GM23338 (cell line): ENCODE measurements at regions not wholly inside any gene's neighbourhood (a gene's known extent, or its start where the extent isn't known, plus 50 kb on each side); places are given as distances from the start of the nearest gene placed in this dataset.

Source experiments
- ATAC-seq: fragments of 200-7000 bp; cut with Tn5 transposase; 3 replicates; pipeline ENCODE4 v1.9.1; 2020
- DNase-seq: peaks from one replicate; pipeline ENCODE4 v3.0.0-alpha.2; 2015; ENCODE audit warnings: low spot score
- H2AFZ ChIP-seq: fragments of 200-600 bp; sonication (generic); 2 replicates; pipeline ENCODE4 v1.8.0; 2016; ENCODE audit warnings: antibody characterized with exemption, mild to moderate bottlenecking, moderate library complexity
- H3F3A ChIP-seq: fragments of 200-600 bp; sonication (generic); replicated peaks from 2 replicates; pipeline ENCODE4 v1.8.0; 2017; ENCODE audit warnings: antibody characterized with exemption, mixed run types, low read depth
- H3K27ac ChIP-seq: fragments of 200-600 bp; sonication (generic); 2 replicates; pipeline ENCODE4 v1.6.1; 2016; ENCODE audit warnings: low read depth
- H3K27me3 ChIP-seq: fragments of 200-600 bp; sonication (generic); 2 replicates; pipeline ENCODE4 v1.8.0; 2016; ENCODE audit warnings: mild to moderate bottlenecking, mixed run types, moderate library complexity; ENCODE audit not compliant: insufficient read depth
- H3K36me3 ChIP-seq: fragments of 200-600 bp; sonication (generic); 2 replicates; pipeline ENCODE4 v1.8.0; 2016; ENCODE audit warnings: mild to moderate bottlenecking; ENCODE audit not compliant: insufficient read depth
- H3K4me1 ChIP-seq: fragments of 200-600 bp; sonication (generic); 2 replicates; pipeline ENCODE4 v1.8.0; 2016; ENCODE audit warnings: mild to moderate bottlenecking, moderate library complexity; ENCODE audit not compliant: insufficient read depth
- H3K4me2 ChIP-seq: fragments of 200-600 bp; sonication (generic); 2 replicates; pipeline ENCODE4 v1.7.1; 2017; ENCODE audit warnings: mixed run types
- H3K4me3 ChIP-seq: fragments of 200-600 bp; sonication (generic); 2 replicates; pipeline ENCODE4 v1.6.1; 2016; ENCODE audit warnings: mixed run types
- H3K79me2 ChIP-seq: fragments of 200-600 bp; sonication (generic); replicated peaks from 2 replicates; pipeline ENCODE4 v1.8.0; 2017; ENCODE audit warnings: mild to moderate bottlenecking; ENCODE audit not compliant: insufficient read depth
- H3K9me2 ChIP-seq: fragments of 200-600 bp; sonication (generic); 2 replicates; pipeline ENCODE4 v1.8.0; 2017; ENCODE audit not compliant: insufficient read depth
- H4K20me1 ChIP-seq: fragments of 200-600 bp; sonication (generic); replicated peaks from 2 replicates; pipeline ENCODE4 v1.8.0; 2017; ENCODE audit warnings: mild to moderate bottlenecking; ENCODE audit not compliant: insufficient read depth
- H3K27ac Mint-ChIP-seq: 2 replicates; pipeline ENCODE4 v1.8.0; 2020; ENCODE audit warnings: inconsistent platforms, mild to moderate bottlenecking, moderate library complexity, mixed read lengths
- H3K27me3 Mint-ChIP-seq: 3 replicates; pipeline ENCODE4 v1.8.0; 2022; ENCODE audit warnings: low read depth, mild to moderate bottlenecking, moderate library complexity, mixed read lengths, inconsistent platforms; ENCODE audit not compliant: insufficient read depth, poor library complexity
- H3K36me3 Mint-ChIP-seq: 3 replicates; pipeline ENCODE4 v1.8.0; 2021; ENCODE audit warnings: low read depth, mild to moderate bottlenecking, inconsistent platforms, moderate library complexity, mixed read lengths
- H3K4me1 Mint-ChIP-seq: 3 replicates; pipeline ENCODE4 v1.8.0; 2020; ENCODE audit warnings: mild to moderate bottlenecking, inconsistent platforms, mixed read lengths
- H3K4me3 Mint-ChIP-seq: 3 replicates; pipeline ENCODE4 v1.8.0; 2021; ENCODE audit warnings: moderate library complexity, mild to moderate bottlenecking, inconsistent platforms, mixed read lengths
- H3K9me3 Mint-ChIP-seq: 3 replicates; pipeline ENCODE4 v1.8.0; 2020; ENCODE audit warnings: moderate library complexity, mild to moderate bottlenecking, inconsistent platforms, mixed read lengths
- EZH2 ChIP-seq: fragments of 200-600 bp; sonication (generic); IDR thresholded peaks from one replicate; pipeline ENCODE4 v1.8.0; 2017; ENCODE audit warnings: antibody characterized with exemption, mild to moderate bottlenecking, low read depth; ENCODE audit not compliant: unreplicated experiment
- JUNB ChIP-seq: IDR thresholded peaks from one replicate; pipeline ENCODE4 v1.6.1; 2016; ENCODE audit warnings: antibody characterized with exemption; ENCODE audit not compliant: unreplicated experiment
- TF ChIP-seq, protein P1 (sequence below), 2 experiments: fragments of 200-600 bp in 1 of 2; sonication (generic) in 1 of 2; conservative IDR thresholded peaks; 2 replicates each; pipeline versions ENCODE4 v1.5.1 to v1.6.1; 2016 to 2017; ENCODE audit warnings: antibody characterized with exemption in 2 of 2, low read depth in 2 of 2, mild to moderate bottlenecking in 2 of 2, moderate library complexity in 1 of 2
- TF ChIP-seq, protein P2 (sequence below): IDR thresholded peaks from 2 replicates; pipeline ENCODE4 v1.6.1; 2016; ENCODE audit warnings: antibody characterized with exemption
- TF ChIP-seq, protein P3 (sequence below): fragments of 250-450 bp; sonication (Bioruptor Pico); IDR thresholded peaks from 2 replicates; pipeline ENCODE4 v1.5.0; 2020; ENCODE audit warnings: mild to moderate bottlenecking, moderate library complexity

DNA sequence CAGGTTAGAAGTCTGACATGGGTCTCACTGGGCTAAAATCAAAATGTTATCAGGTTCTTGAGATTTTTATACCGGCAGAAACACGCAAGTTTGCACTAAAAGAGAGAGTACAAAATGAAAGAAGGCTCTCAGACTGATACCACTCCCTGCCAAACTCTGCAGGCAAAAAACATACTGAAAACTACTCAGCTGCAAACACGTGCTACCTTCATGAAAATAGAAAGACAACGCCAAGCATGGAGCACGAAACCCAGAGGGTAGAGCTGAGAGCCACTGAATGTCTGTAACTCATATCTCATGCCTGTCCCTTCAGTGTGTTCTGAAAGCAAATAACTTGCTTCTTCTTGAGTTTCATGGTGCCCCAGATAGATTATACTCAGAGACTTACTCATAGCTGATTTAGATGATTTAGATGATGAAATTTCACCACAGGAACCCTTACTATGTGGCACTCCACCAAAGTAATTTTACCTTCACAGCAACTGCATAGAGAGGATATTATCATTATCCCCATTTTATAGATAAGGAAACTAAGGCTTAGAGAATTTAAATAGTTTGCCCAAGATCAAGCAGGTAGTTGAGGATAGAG, 313.0 kb upstream of the SLC39A10 start (continued):
- TF ChIP-seq, protein P1, sequence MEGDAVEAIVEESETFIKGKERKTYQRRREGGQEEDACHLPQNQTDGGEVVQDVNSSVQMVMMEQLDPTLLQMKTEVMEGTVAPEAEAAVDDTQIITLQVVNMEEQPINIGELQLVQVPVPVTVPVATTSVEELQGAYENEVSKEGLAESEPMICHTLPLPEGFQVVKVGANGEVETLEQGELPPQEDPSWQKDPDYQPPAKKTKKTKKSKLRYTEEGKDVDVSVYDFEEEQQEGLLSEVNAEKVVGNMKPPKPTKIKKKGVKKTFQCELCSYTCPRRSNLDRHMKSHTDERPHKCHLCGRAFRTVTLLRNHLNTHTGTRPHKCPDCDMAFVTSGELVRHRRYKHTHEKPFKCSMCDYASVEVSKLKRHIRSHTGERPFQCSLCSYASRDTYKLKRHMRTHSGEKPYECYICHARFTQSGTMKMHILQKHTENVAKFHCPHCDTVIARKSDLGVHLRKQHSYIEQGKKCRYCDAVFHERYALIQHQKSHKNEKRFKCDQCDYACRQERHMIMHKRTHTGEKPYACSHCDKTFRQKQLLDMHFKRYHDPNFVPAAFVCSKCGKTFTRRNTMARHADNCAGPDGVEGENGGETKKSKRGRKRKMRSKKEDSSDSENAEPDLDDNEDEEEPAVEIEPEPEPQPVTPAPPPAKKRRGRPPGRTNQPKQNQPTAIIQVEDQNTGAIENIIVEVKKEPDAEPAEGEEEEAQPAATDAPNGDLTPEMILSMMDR (conservative IDR thresholded peaks at IDR 0.05; ENCODE audit: low read depth in 2 of 2), result no peak
- TF ChIP-seq JUNB, result no peak

DNA sequence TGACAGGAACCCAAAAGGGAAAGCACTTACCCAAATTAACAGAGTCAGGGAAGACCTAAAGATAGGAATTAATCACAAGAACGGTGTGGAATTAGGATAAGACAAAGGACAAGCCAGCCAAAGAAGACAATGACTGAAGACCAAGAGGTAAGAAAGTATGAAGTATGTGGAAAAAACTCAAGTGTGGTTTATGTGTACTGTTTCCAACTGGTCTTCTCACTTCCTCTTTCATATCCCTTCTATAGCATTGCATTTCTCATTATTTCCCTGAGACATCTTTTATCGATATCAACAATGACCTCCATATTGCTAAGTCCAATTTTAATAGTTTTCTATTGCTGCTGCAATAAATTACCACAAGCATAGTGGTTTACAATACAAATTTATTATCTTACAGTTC, 313.5 kb upstream of the SLC39A10 start:
- no peaks in the 10 kb centered on the region for H3K9me3 Mint-ChIP-seq

More for the DNA sequence above, 313.5 kb upstream of the SLC39A10 start:
- H3K27ac ChIP-seq, result no peak overlapping the region
- Mint-ChIP-seq H3K36me3 (no peaks in the 10 kb centered on the region), H3K4me1 (0 out of 3 replicates have a peak, but pooled peaks cover 2% of the 10 kb centered on the region), H3K4me3 (no peak overlapping the region), H3K27me3 (peaks cover 1% of the 10 kb centered on the region), H3K27ac (no peak overlapping the region)
- H3K36me3 ChIP-seq, result no peaks in the 10 kb centered on the region
- no peaks in the 10 kb centered on the region for H3K27me3 ChIP-seq
- no peak overlapping the region for H2AFZ ChIP-seq
- H3K4me3 ChIP-seq, result no peak overlapping the region
- H3K79me2 ChIP-seq, result no peaks in the 10 kb centered on the region
- H3F3A ChIP-seq, result no peaks in the 10 kb centered on the region
- no peak overlapping the region for H3K4me2 ChIP-seq
- ATAC-seq, result no peak
- TF ChIP-seq, protein P2, sequence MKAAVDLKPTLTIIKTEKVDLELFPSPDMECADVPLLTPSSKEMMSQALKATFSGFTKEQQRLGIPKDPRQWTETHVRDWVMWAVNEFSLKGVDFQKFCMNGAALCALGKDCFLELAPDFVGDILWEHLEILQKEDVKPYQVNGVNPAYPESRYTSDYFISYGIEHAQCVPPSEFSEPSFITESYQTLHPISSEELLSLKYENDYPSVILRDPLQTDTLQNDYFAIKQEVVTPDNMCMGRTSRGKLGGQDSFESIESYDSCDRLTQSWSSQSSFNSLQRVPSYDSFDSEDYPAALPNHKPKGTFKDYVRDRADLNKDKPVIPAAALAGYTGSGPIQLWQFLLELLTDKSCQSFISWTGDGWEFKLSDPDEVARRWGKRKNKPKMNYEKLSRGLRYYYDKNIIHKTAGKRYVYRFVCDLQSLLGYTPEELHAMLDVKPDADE, result no peak
- TF ChIP-seq, protein P3, sequence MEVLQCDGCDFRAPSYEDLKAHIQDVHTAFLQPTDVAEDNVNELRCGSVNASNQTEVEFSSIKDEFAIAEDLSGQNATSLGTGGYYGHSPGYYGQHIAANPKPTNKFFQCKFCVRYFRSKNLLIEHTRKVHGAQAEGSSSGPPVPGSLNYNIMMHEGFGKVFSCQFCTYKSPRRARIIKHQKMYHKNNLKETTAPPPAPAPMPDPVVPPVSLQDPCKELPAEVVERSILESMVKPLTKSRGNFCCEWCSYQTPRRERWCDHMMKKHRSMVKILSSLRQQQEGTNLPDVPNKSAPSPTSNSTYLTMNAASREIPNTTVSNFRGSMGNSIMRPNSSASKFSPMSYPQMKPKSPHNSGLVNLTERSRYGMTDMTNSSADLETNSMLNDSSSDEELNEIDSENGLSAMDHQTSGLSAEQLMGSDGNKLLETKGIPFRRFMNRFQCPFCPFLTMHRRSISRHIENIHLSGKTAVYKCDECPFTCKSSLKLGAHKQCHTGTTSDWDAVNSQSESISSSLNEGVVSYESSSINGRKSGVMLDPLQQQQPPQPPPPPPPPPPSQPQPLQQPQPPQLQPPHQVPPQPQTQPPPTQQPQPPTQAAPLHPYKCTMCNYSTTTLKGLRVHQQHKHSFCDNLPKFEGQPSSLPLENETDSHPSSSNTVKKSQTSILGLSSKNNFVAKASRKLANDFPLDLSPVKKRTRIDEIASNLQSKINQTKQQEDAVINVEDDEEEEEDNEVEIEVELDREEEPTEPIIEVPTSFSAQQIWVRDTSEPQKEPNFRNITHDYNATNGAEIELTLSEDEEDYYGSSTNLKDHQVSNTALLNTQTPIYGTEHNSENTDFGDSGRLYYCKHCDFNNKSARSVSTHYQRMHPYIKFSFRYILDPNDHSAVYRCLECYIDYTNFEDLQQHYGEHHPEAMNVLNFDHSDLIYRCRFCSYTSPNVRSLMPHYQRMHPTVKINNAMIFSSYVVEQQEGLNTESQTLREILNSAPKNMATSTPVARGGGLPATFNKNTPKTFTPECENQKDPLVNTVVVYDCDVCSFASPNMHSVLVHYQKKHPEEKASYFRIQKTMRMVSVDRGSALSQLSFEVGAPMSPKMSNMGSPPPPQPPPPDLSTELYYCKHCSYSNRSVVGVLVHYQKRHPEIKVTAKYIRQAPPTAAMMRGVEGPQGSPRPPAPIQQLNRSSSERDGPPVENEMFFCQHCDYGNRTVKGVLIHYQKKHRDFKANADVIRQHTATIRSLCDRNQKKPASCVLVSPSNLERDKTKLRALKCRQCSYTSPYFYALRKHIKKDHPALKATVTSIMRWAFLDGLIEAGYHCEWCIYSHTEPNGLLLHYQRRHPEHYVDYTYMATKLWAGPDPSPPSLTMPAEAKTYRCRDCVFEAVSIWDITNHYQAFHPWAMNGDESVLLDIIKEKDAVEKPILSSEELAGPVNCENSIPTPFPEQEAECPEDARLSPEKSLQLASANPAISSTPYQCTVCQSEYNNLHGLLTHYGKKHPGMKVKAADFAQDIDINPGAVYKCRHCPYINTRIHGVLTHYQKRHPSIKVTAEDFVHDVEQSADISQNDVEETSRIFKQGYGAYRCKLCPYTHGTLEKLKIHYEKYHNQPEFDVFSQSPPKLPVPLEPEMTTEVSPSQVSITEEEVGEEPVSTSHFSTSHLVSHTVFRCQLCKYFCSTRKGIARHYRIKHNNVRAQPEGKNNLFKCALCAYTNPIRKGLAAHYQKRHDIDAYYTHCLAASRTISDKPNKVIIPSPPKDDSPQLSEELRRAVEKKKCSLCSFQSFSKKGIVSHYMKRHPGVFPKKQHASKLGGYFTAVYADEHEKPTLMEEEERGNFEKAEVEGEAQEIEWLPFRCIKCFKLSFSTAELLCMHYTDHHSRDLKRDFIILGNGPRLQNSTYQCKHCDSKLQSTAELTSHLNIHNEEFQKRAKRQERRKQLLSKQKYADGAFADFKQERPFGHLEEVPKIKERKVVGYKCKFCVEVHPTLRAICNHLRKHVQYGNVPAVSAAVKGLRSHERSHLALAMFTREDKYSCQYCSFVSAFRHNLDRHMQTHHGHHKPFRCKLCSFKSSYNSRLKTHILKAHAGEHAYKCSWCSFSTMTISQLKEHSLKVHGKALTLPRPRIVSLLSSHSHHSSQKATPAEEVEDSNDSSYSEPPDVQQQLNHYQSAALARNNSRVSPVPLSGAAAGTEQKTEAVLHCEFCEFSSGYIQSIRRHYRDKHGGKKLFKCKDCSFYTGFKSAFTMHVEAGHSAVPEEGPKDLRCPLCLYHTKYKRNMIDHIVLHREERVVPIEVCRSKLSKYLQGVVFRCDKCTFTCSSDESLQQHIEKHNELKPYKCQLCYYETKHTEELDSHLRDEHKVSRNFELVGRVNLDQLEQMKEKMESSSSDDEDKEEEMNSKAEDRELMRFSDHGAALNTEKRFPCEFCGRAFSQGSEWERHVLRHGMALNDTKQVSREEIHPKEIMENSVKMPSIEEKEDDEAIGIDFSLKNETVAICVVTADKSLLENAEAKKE (CRISPR knock-in tag), result no peak
- no peak for TF ChIP-seq EZH2
- H4K20me1 ChIP-seq, result no peaks in the 10 kb centered on the region
- no peaks in the 10 kb centered on the region; the same call in 1 of the 2 replicates for H3K9me2 ChIP-seq
- H3K4me1 ChIP-seq, result no peaks in the 10 kb centered on the region
- no peak for DNase-seq
